ENCODE measurements at regions not wholly inside any gene's neighbourhood (a gene's known extent, or its start where the extent isn't known, plus 50 kb on each side); places are given as distances from the start of the nearest gene placed in this dataset.

DNA sequence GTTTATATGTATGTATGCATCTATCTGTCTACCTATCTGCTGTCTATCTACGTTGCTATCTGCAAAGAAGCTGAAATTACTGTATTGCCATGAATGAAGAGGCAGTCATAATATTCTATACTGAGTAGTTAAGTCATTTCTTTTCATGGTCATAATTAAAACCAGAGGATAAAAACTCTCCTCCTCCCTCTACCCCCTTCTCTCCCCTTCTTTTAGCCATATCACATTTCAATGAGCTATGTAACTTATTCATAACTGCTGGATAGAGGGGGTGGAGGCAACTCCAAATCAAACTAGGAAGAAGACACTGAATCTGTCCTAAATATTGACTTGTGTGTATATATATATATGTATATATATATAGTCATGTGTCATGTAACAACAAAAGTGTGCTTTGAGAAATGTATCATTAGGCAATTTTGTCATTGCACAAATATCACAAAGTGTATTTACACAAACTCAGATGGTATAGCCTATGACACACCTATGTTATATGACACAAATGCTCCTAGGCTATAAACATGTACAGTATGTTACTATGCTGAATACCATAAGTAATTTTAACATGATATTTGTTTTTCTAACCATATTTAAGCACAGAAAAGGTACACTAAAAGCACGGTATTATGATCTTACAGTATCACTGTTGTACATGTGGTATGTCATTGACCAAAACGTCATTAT is 229.7 kb upstream of the KCNMB2 start:
- DNase-seq (no peak), ATAC-seq (no peak)
- Mint-ChIP-seq H3K9me3 (no peaks in the 10 kb centered on the region), H3K4me3 (no peak overlapping the region), H3K27ac (no peak overlapping the region), H3K4me1 (no peaks in the 10 kb centered on the region), H3K36me3 (ENCODE audit: low read depth) (no peaks in the 10 kb centered on the region), H3K27me3 (no peaks in the 10 kb centered on the region)

DNA sequence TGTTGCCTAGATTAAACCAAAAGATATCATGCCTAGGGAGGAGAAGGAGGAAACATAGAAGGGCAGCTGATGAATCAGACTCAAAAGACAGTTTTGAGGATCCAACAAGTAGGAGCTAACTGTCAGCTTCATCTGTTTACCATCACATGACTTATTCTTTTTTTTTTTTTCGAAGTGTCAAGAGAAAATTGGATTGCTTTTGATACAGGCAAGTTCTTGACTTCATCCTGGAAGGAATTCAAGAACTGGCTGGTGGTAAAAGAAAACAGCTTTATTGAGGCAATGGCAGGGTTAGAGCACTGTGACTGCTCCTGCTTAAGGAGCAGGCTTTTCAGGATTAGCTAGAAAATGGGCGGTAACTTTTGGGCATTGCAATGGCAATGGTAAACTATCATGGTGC is 227.5 kb upstream of the KCNMB2 start:
- Mint-ChIP-seq H3K4me1 (no peaks in the 10 kb centered on the region), H3K9me3 (no peaks in the 10 kb centered on the region), H3K27ac (no peak overlapping the region), H3K4me3 (no peak overlapping the region), H3K36me3 (ENCODE audit: low read depth) (no peaks in the 10 kb centered on the region), H3K27me3 (no peaks in the 10 kb centered on the region)
- DNase-seq, result no peak
- ATAC-seq, result no peak

- no peak overlapping the region for H3K4me3 Mint-ChIP-seq
- no peaks in the 10 kb centered on the region for H3K4me1 Mint-ChIP-seq
- H3K9me3 Mint-ChIP-seq, result no peaks in the 10 kb centered on the region
- ATAC-seq, result no peak
- H3K27me3 Mint-ChIP-seq, result no peaks in the 10 kb centered on the region
- H3K36me3 Mint-ChIP-seq (ENCODE audit: low read depth), result no peaks in the 10 kb centered on the region
- no peak overlapping the region for H3K27ac Mint-ChIP-seq
- DNase-seq, result no peak
Observed at GRCh38 chr3:178310949-178311348, 225.3 kb upstream of the KCNMB2 start.

GRCh38 chr3:178313716-178314115 is 222.5 kb upstream of the KCNMB2 start:
- ATAC-seq, result no peak
- Mint-ChIP-seq H3K27me3 (no peaks in the 10 kb centered on the region), H3K4me3 (no peak overlapping the region), H3K36me3 (ENCODE audit: low read depth) (no peaks in the 10 kb centered on the region), H3K27ac (no peak overlapping the region), H3K4me1 (no peaks in the 10 kb centered on the region), H3K9me3 (no peaks in the 10 kb centered on the region)
- no peak for DNase-seq

DNA sequence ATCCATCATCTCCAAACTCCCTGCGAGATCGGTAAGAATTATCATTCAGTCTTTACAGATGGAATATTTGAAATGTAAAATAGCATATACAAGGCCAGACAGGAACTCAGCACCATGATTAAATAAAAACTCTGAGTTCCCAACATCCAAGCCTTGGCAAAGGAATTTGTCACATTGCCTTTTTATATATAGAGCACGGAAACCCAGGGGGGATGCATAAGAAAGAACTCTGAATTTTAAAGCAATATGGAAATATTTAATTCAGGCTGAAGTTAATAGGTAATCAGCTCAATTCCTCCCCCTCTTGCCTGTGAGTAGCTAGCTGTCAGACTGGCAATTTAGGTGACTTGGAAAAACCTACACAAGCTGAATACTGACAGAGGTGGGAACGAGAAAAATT is 217.9 kb upstream of the KCNMB2 start:
- no peaks in the 10 kb centered on the region for H3K9me3 Mint-ChIP-seq
- no peak overlapping the region for H3K4me3 Mint-ChIP-seq
- H3K27me3 Mint-ChIP-seq, result no peaks in the 10 kb centered on the region
- no peak for ATAC-seq
- DNase-seq, result no peak
- no peaks in the 10 kb centered on the region for H3K4me1 Mint-ChIP-seq
- H3K27ac Mint-ChIP-seq, result no peak overlapping the region
- H3K36me3 Mint-ChIP-seq (ENCODE audit: low read depth), result no peaks in the 10 kb centered on the region

GRCh38 chr3:178318941-178319816 is 217.1 kb upstream of the KCNMB2 start:
- Mint-ChIP-seq H3K4me1 (no peaks in the 10 kb centered on the region), H3K27ac (no peak overlapping the region), H3K27me3 (no peaks in the 10 kb centered on the region), H3K9me3 (no peaks in the 10 kb centered on the region), H3K4me3 (no peak overlapping the region), H3K36me3 (ENCODE audit: low read depth) (no peaks in the 10 kb centered on the region)
- ATAC-seq (no peak), DNase-seq (no peak)

DNA sequence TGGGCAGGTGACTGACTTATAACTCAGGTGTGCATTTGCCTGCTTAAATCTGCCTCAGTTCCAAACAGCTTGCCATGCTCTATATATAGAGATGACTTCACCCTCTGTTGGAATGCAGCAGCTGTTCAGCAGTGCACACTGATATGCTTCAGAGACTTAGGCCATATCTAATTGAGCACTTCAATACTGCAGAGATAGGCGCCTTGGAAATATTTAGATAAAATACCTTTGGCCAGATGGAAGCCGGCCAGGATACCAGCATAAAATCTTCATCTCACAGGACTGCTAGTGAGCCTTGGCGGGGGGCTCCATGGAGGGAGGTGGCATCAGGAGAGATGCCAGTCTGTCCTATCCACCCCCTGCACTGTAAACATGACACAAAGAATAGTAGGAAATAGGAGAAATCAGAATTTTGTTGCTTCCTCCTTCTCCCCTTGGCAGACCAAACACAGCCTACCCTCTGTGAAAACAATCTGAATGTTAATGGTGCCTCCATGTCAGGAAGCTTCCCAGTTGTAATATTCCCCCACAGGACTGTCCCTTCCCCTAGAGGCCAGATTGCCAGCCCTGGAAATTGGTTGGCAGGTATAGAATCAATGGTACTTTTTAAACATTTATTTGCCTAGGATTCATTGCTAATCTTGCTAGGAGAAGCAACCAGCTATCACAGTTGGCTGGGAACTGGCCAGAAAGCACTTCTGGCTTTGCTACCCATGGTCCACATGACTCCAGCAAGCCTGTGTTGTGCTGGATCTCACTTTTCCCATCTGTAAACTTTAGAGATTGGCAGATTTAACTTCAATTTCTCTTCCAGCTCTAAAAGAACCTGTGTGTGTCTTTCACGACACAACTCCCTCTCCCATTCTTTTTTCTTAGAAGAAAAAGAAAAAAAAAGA is 215.5 kb upstream of the KCNMB2 start:
- DNase-seq, result no peak
- no peak overlapping the region for H3K4me3 Mint-ChIP-seq

GRCh38 chr3:178324356-178324755 is 211.9 kb upstream of the KCNMB2 start:
- H3K36me3 Mint-ChIP-seq (ENCODE audit: low read depth), result no peaks in the 10 kb centered on the region
- ATAC-seq, result no peak
- H3K27me3 Mint-ChIP-seq, result no peaks in the 10 kb centered on the region
- H3K27ac Mint-ChIP-seq, result no peak overlapping the region
- DNase-seq, result no peak
- H3K9me3 Mint-ChIP-seq, result no peaks in the 10 kb centered on the region
- no peaks in the 10 kb centered on the region for H3K4me1 Mint-ChIP-seq
- no peak overlapping the region for H3K4me3 Mint-ChIP-seq

More for the DNA sequence above, 215.5 kb upstream of the KCNMB2 start:
- no peaks in the 10 kb centered on the region for H3K27me3 Mint-ChIP-seq
- H3K9me3 Mint-ChIP-seq, result no peaks in the 10 kb centered on the region
- no peak overlapping the region for H3K27ac Mint-ChIP-seq
- ATAC-seq, result no peak
- H3K36me3 Mint-ChIP-seq (ENCODE audit: low read depth), result no peaks in the 10 kb centered on the region
- no peaks in the 10 kb centered on the region for H3K4me1 Mint-ChIP-seq

GRCh38 chr3:178325330-178325729 is 210.9 kb upstream of the KCNMB2 start:
- H3K4me3 Mint-ChIP-seq, result no peak overlapping the region
- H3K4me1 Mint-ChIP-seq, result no peaks in the 10 kb centered on the region
- no peak for DNase-seq
- no peaks in the 10 kb centered on the region for H3K36me3 Mint-ChIP-seq (ENCODE audit: low read depth)
- no peaks in the 10 kb centered on the region for H3K9me3 Mint-ChIP-seq
- H3K27ac Mint-ChIP-seq, result no peak overlapping the region
- ATAC-seq, result no peak
- no peaks in the 10 kb centered on the region for H3K27me3 Mint-ChIP-seq

DNA sequence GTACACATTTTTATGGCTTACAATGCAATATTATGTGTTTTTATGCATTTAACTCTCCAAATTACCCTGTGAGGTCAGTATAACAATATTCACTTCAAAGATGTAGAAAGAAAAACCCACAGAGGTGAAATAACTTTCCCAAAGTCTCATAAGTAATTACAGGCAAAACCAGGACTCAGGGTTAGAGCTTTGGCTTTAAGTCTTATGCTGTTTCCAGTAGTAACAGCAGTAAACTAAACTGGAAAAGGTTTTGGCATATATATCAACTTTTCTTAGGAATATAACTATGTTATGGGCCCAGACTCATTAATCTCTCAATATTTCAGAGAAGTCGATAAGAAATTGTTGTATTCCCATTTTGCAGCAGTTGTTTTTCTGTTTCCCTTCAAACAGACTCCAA is 206.3 kb upstream of the KCNMB2 start:
- ATAC-seq (no peak), DNase-seq (no peak)
- Mint-ChIP-seq H3K36me3 (ENCODE audit: low read depth) (no peaks in the 10 kb centered on the region), H3K4me1 (no peaks in the 10 kb centered on the region), H3K27me3 (no peaks in the 10 kb centered on the region), H3K9me3 (no peaks in the 10 kb centered on the region), H3K27ac (no peak overlapping the region), H3K4me3 (no peak overlapping the region)

DNA sequence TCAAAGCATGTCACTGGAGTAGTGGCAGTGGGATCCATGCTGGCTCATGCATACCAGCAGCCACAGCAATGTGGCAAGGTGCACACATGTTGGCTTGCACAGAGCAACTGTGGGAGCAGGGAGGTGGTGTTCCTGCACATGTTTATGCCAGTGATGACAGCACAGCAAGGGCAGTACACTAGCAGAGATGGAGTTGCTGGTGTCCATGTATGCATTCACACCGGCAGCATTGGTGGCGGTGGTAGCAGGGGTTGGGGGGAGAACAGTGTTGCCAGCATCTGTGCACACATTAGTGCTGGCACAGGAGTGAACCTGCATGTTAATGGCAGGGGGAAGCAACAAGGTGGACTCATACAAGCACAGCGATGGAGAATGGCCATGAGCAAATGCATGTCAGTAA is 202.0 kb upstream of the KCNMB2 start:
- no peak overlapping the region for H3K27ac Mint-ChIP-seq
- H3K4me1 Mint-ChIP-seq, result no peaks in the 10 kb centered on the region
- ATAC-seq, result no peak

DNA sequence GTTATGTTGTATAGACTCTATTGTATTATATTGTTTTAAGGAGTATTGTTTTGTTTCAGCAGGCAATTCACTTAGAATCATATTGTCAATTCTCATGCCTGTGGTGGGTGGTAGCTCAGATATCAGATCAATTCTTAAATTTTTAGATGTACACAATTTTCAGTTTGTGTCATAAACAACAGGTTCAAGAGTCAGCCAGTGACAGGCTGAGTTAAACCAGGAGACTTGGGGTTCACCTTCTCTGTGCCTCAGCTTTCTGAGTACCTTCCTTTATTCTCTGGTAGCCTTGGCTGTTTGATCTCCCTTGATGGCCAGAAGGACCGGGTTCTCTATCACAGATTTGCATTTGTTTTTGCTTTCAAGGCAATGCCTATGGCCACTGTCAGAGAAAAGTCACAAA is 199.9 kb upstream of the KCNMB2 start:
- Mint-ChIP-seq H3K4me3 (no peak overlapping the region), H3K27ac (no peak overlapping the region), H3K36me3 (ENCODE audit: low read depth) (peaks cover 2% of the 10 kb centered on the region), H3K4me1 (no peaks in the 10 kb centered on the region), H3K9me3 (peaks cover 6% of the 10 kb centered on the region), H3K27me3 (no peaks in the 10 kb centered on the region)
- DNase-seq (no peak), ATAC-seq (no peak)

More for the DNA sequence above, 202.0 kb upstream of the KCNMB2 start:
- Mint-ChIP-seq H3K9me3 (peaks cover 6% of the 10 kb centered on the region), H3K4me3 (no peak overlapping the region), H3K27me3 (no peaks in the 10 kb centered on the region), H3K36me3 (ENCODE audit: low read depth) (peaks cover 2% of the 10 kb centered on the region)
- no peak for DNase-seq

DNA sequence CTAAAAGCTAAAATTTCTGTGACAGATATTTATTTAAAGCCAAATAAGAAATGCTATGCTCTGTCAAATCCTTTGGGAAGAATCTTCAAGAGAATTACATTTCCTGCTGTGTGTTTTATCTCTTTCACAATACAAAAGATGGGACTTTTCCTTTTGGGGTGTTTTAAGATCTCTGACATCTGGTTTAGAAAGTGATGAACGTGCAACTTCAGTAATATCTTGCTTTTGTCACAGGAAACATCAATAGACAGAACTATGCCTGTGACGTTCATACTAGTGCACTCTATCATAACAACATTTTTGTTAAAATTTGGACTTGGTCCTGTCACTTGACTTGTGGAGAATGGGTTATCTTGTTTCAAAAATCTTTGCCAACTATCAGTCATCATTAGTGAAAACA is 195.7 kb upstream of the KCNMB2 start:
- peaks cover 6% of the 10 kb centered on the region for H3K9me3 Mint-ChIP-seq
- H3K4me1 Mint-ChIP-seq, result no peaks in the 10 kb centered on the region
- DNase-seq (no peak), ATAC-seq (no peak)
- H3K27ac Mint-ChIP-seq, result no peak overlapping the region
- H3K27me3 Mint-ChIP-seq, result no peaks in the 10 kb centered on the region
- H3K4me3 Mint-ChIP-seq, result no peak overlapping the region
- H3K36me3 Mint-ChIP-seq (ENCODE audit: low read depth), result no peaks in the 10 kb centered on the region

DNA sequence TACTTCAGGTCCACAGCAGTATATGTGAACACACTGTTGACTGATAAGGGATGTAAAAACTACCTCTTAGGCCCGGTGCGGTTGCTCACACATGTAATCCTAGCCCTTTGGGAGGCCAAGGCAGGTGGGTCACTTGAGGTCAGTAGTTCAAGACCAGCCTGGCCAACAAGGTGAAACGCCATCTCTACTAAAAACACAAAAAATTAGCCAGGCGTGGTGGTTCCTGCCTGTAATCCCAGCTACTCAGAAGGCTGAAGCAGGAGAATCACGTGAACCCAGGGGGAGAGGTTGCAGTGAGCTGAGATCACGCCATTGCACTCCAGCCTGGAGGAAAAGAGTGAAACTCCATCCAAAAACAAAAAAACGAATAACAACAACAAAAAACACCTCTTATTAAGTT is 194.6 kb upstream of the KCNMB2 start:
- ATAC-seq, result no peak
- no peaks in the 10 kb centered on the region for H3K4me1 Mint-ChIP-seq
- H3K4me3 Mint-ChIP-seq, result no peak overlapping the region
- DNase-seq, result no peak
- no peaks in the 10 kb centered on the region for H3K27me3 Mint-ChIP-seq
- H3K27ac Mint-ChIP-seq, result no peak overlapping the region
- H3K36me3 Mint-ChIP-seq (ENCODE audit: low read depth), result no peaks in the 10 kb centered on the region
- no peaks in the 10 kb centered on the region for H3K9me3 Mint-ChIP-seq

Data from activated naive CD8-positive, alpha-beta T cell treated with anti-CD3 and anti-CD28 coated beads, Interleukin-2, amount 50 U/mL, for 24 hours (primary cell).